MCF 10A (cell line): ENCODE measurements at regions not wholly inside any gene's neighbourhood (a gene's known extent, or its start where the extent isn't known, plus 50 kb on each side); places are given as distances from the start of the nearest gene placed in this dataset.
"Not testable (repeated sequence)": the region's sequence is repeated elsewhere in the genome, so short reads cannot be mapped to it uniquely, and the experiment has no call there.

ENCODE experiments used
- BruUV-seq: library from RNA; stranded (reverse); fragments of 400-500 nt; replicated peaks from 2 replicates; lab custom pipeline; 2021; lab: Mats Ljungman, UMichigan
- CTCF ChIA-PET: fragments of 300-600 bp; sonication (Branson Sonifier 250); formaldehyde crosslinking; extraction: SDS; loops from one replicate; lab custom pipeline; 2021; ENCODE audit warnings: antibody characterized with exemption, inconsistent platforms; lab: Yijun Ruan, JAX
- POLR2A ChIA-PET: fragments of 300-600, 350-650 bp; sonication (Branson Sonifier 250); formaldehyde crosslinking; extraction: SDS; loops from one replicate; lab custom pipeline; 2020; ENCODE audit warnings: antibody characterized with exemption, inconsistent platforms; lab: Yijun Ruan, JAX
- DNase-seq: peaks from one replicate; pipeline ENCODE4 v3.0.0-alpha.2; 2018; ENCODE audit not compliant: unreplicated experiment
- H3K27ac Mint-ChIP-seq: one replicate; pipeline ENCODE4 v1.8.0; 2022; ENCODE audit warnings: mild to moderate bottlenecking, low read depth, mixed read lengths; ENCODE audit not compliant: unreplicated experiment
- H3K27me3 Mint-ChIP-seq: one replicate; pipeline ENCODE4 v1.8.0; 2022; ENCODE audit warnings: mixed read lengths; ENCODE audit not compliant: insufficient read depth, unreplicated experiment
- H3K36me3 Mint-ChIP-seq: one replicate; pipeline ENCODE4 v1.8.0; 2022; ENCODE audit warnings: mild to moderate bottlenecking, moderate library complexity, mixed read lengths; ENCODE audit not compliant: insufficient read depth, unreplicated experiment
- H3K4me1 Mint-ChIP-seq: one replicate; pipeline ENCODE4 v1.8.0; 2022; ENCODE audit warnings: mixed read lengths; ENCODE audit not compliant: insufficient read depth, unreplicated experiment
- H3K4me3 Mint-ChIP-seq: one replicate; pipeline ENCODE4 v1.8.0; 2022; ENCODE audit warnings: mild to moderate bottlenecking, moderate library complexity, mixed read lengths; ENCODE audit not compliant: unreplicated experiment
- H3K9me3 Mint-ChIP-seq: one replicate; pipeline ENCODE4 v1.8.0; 2022; ENCODE audit warnings: mixed read lengths; ENCODE audit not compliant: unreplicated experiment
- CTCF ChIP-seq: fragments of 200-600 bp; IDR thresholded peaks from one replicate; pipeline ENCODE4 v1.8.0; 2022; ENCODE audit warnings: antibody characterized with exemption, mild to moderate bottlenecking; ENCODE audit not compliant: unreplicated experiment
- intact Hi-C: fragments of 100-400 bp; cut with micrococcal nuclease; formaldehyde crosslinking; loops from 2 replicates; pipeline ENCODE4 v1.14.1; 2022

DNA sequence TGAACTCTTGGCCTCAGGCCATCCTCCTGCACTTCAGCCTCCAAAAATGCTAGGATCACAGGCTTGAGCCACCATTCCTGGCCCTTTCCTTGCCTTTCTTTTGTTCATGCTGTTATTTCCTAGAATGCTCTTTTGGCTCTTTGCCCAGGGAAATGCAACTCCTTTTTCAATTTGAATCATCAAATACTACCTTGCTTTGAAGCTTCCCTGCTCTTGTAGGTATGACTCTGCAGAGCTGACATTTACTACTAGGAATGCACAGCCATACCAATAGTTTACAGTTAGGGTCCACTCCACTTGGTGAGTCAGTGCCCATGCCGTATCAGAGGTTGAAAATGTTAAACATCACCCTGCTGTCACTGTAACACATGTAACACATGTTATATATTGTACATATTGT is 107.0 kb upstream of the CRY1 start:
- no peaks in the 10 kb centered on the region for H3K9me3 Mint-ChIP-seq
- TF ChIP-seq CTCF, result no peak
- no peak overlapping the region for H3K4me3 Mint-ChIP-seq
- peaks cover 5% of the 10 kb centered on the region for H3K4me1 Mint-ChIP-seq
- H3K27me3 Mint-ChIP-seq, result no peaks in the 10 kb centered on the region
- no TSS peak for BruUV-seq
- intact Hi-C loops, result no loop called here
- ChIA-PET POLR2A (no interaction called here), CTCF (interaction anchor here (0.7 to 1.2 kb wide), 3 partner anchors 195 to 1343 kb away, joined by 3 to 4 read pairs (median 4); no protein-coding TSS in a partner anchor)
- no peak overlapping the region for H3K27ac Mint-ChIP-seq
- no peaks in the 10 kb centered on the region for H3K36me3 Mint-ChIP-seq
- peak; percentile 78 for DNase-seq

DNA sequence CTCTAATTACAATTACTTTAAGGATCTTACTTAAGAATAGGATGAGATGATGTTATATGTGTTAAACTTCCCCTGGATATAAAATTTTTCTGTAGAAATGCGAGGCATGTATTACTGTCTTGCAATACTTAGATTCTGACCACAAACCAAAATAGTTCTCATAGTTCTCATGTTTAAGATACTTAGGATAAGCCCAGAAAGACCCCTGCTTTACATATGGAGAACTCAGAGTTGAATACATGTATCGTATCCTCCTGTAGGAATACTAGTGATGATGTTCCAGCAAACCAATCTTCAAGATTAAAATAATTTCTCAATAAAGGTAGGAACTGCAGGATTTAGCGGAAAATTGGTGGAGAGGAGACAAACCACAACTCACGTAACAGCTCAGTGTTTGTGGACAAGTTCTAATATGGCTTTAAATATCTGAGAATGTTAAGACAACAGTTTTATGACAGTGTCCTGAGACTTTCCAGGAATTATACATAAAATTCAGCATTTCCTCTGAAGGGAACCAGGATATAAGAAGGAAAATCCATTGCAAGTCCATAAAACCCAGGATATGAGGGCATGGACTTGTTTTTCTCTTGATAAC is 114.7 kb upstream of the CRY1 start:
- no peaks in the 10 kb centered on the region for H3K27me3 Mint-ChIP-seq

GRCh38 chr12:107209700-107210099 is 116.4 kb upstream of the CRY1 start:
- POLR2A ChIA-PET, H3K36me3 Mint-ChIP-seq, intact Hi-C loops, BruUV-seq, DNase-seq, H3K27ac Mint-ChIP-seq, H3K4me3 Mint-ChIP-seq, CTCF ChIA-PET, H3K4me1 Mint-ChIP-seq, H3K9me3 Mint-ChIP-seq, H3K27me3 Mint-ChIP-seq: not testable (repeated sequence)

More for the DNA sequence above, 114.7 kb upstream of the CRY1 start:
- POLR2A ChIA-PET, result no interaction called here
- TF ChIP-seq CTCF, result no peak
- Mint-ChIP-seq H3K9me3 (no peaks in the 10 kb centered on the region), H3K36me3 (no peaks in the 10 kb centered on the region), H3K27ac (no peak overlapping the region), H3K4me3 (no peak overlapping the region), H3K4me1 (no peaks in the 10 kb centered on the region)
- BruUV-seq, result no TSS peak
- intact Hi-C loops, result no loop called here
- CTCF ChIA-PET, result interaction anchor here (0.6 kb wide), 1 partner anchor 348 kb away, joined by 4 read pairs; no protein-coding TSS in a partner anchor
- DNase-seq, result no peak

DNA sequence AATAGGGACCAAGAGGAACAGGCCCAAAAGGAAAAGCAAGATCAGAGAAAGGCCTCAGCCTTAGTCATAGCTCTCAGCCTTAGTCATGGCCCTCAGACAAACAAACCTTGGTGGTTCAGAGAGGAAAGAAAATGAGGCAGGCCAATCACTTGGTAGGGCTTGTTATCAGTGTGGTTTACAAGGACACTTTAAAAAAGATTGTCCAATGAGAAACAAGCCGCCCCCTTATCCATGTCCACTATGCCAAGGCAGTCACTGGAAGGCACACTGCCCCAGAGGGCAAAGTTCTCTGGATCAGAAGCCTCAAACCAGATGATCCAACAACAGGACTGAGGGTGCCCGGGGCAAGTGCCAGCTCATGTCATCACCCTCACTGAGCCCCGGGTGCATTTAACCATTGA is 121.0 kb upstream of the CRY1 start:
- intact Hi-C loops, BruUV-seq, H3K36me3 Mint-ChIP-seq, H3K9me3 Mint-ChIP-seq, H3K27me3 Mint-ChIP-seq, H3K4me1 Mint-ChIP-seq, H3K27ac Mint-ChIP-seq, POLR2A ChIA-PET, H3K4me3 Mint-ChIP-seq, CTCF ChIA-PET: not testable (repeated sequence)
- DNase-seq, result peak; percentile 47

DNA sequence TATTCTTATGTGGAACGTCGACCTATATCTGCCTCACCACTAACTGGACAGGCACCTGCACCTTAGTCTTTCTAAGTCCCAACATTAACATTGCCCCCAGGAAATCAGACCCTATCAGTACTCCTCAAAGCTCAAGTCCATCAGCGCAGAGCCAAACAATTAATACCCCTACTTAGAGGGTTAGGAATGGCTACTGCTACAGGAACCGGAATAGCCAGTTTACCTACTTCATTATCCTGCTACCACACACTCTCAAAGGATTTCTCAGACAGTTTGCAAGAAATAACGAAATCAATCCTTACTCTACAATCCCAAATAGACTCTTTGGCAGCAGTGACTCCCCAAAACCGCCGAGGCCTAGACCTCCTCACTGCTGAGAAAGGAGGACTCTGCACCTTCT is 123.1 kb upstream of the CRY1 start:
- H3K27ac Mint-ChIP-seq, POLR2A ChIA-PET, DNase-seq, H3K27me3 Mint-ChIP-seq, H3K4me1 Mint-ChIP-seq, intact Hi-C loops, BruUV-seq, H3K36me3 Mint-ChIP-seq, H3K9me3 Mint-ChIP-seq, H3K4me3 Mint-ChIP-seq: not testable (repeated sequence)
- CTCF ChIA-PET, result interaction anchor here (0.6 to 1.2 kb wide), 2 partner anchors 84 to 362 kb away, joined by 3 to 5 read pairs; no protein-coding TSS in a partner anchor
